Spleen (tissue), 11 donors: ENCODE measurements at regions not wholly inside any gene's neighbourhood (a gene's known extent, or its start where the extent isn't known, plus 50 kb on each side); places are given as distances from the start of the nearest gene placed in this dataset.

Experiments
- DNase-seq: peaks from one replicate; pipeline ENCODE4 v3.0.0-alpha.2; 2020
- H3K27ac ChIP-seq, 8 donors: fragments of 200-600 bp; sonication (generic) in 7 of 8; 1 replicate in 4 of 8; 2 replicates in 4 of 8; pipeline versions ENCODE4 v1.5.0 to v1.8.0; 2016 to 2021; ENCODE audit warnings: inconsistent platforms in 4 of 8, mild to moderate bottlenecking in 4 of 8, moderate library complexity in 1 of 8
- H3K27me3 ChIP-seq, 7 donors: fragments of 200-600 bp; sonication (generic) in 6 of 7; replicated peaks in 1 of 7; 1 replicate in 4 of 7; 2 replicates in 3 of 7; pipeline versions ENCODE4 v1.5.0 to v1.8.0; 2016 to 2021; ENCODE audit warnings: inconsistent platforms in 3 of 7, mild to moderate bottlenecking in 1 of 7
- H3K36me3 ChIP-seq, 6 donors: fragments of 200-600 bp; sonication (generic) in 5 of 6; 1 replicate in 4 of 6; 2 replicates in 2 of 6; pipeline versions ENCODE4 v1.5.0 to v1.8.0; 2016 to 2021; ENCODE audit warnings: inconsistent platforms in 2 of 6
- H3K4me1 ChIP-seq, 6 donors: fragments of 200-600 bp; sonication (generic) in 5 of 6; 1 replicate in 3 of 6; 2 replicates in 3 of 6; pipeline versions ENCODE4 v1.5.0 to v1.8.0; 2016 to 2021; ENCODE audit warnings: inconsistent platforms in 3 of 6
- H3K4me3 ChIP-seq, 8 donors: fragments of 200-600 bp; sonication (generic) in 7 of 8; 1 replicate in 4 of 8; 2 replicates in 4 of 8; pipeline versions ENCODE4 v1.5.0 to v1.8.0; 2016 to 2021; ENCODE audit warnings: inconsistent platforms in 4 of 8, mild to moderate bottlenecking in 4 of 8, moderate library complexity in 2 of 8
- H3K9me3 ChIP-seq, 8 donors: fragments of 200-600 bp; sonication (generic) in 7 of 8; 1 replicate in 4 of 8; 2 replicates in 4 of 8; pipeline versions ENCODE4 v1.5.0 to v1.8.0; 2016 to 2021; ENCODE audit warnings: inconsistent platforms in 4 of 8
- POLR2A ChIP-seq, 3 donors: fragments of 450-650 bp; IDR thresholded peaks; one replicate each; pipeline ENCODE4 v1.5.1; 2017; ENCODE audit warnings: antibody characterized with exemption in 3 of 3, mild to moderate bottlenecking in 1 of 3
- POLR2AphosphoS5 ChIP-seq, 3 donors: sonication (generic); formaldehyde crosslinking; IDR thresholded peaks; one replicate each; pipeline ENCODE4 v1.5.1; 2017; ENCODE audit warnings: antibody characterized with exemption in 3 of 3
- WGBS, 5 donors: extraction: QIAGEN DNeasy Blood & Tissue Kit in 3 of 5; methylation state at CpG; one replicate each; pipeline versions ENCODE4 v1.1.5 to v1.1.7; 2013 to 2018; 5-methylcytosine and 5-hydroxymethylcytosine counted together
- intact Hi-C: fragments of 100-400 bp; cut with DNase I; formaldehyde crosslinking; loops from one replicate; pipeline ENCODE4 v1.15.0; 2023; ENCODE audit warnings: low total_unique reads
- TF ChIP-seq, protein P1 (sequence below), 11 experiments: fragments of 200-600 bp in 7 of 11; fragments of 450-650 bp in 4 of 11; sonication (generic) in 4 of 11; IDR thresholded peaks in 8 of 11; conservative IDR thresholded peaks in 3 of 11; 1 replicate in 7 of 11; 2 replicates in 4 of 11; pipeline versions ENCODE4 v1.4.0 to v1.8.0; 2016 to 2021; ENCODE audit warnings: antibody characterized with exemption in 11 of 11, inconsistent platforms in 4 of 11, mild to moderate bottlenecking in 1 of 11
- donor health status: healthy with polysubstance abuse.
- donor health status: DM: no; HTN: no; CAD: no; lungs with moderate emphysema.
- donor health status: DM: no; HTN: no; CAD: no.
- donor health status: Bipolar disorder and iron deficiency.
- donor health status: healthy.
- donor health status: DM: no; HTN: no; CAD: no.
- donor health status: DM: yes; HTN: yes; CAD: no.

DNA sequence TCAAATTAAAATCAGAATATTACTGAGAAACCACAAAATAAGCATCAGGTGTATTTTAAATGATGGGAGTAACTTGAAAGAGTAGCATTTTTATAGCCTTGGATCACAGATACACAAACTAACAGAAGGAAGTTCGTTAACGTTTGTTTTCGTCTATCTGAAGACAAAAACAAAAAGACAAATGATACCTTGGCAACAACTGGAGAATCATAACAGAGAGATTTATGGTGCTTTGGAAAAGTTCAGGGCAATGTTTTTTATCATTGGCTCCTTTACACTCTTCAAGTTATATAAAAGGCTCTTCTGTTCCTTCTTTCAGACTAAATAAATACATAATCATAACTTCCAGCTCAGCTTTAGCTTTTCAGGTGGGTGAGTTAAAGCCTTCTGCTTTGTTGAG is 128.1 kb upstream of the VLDLR start:
- TF ChIP-seq POLR2A (IDR thresholded peaks at IDR 0.05) (no peak), POLR2AphosphoS5 (IDR thresholded peaks at IDR 0.05) (no peak)
- TF ChIP-seq, protein P1, sequence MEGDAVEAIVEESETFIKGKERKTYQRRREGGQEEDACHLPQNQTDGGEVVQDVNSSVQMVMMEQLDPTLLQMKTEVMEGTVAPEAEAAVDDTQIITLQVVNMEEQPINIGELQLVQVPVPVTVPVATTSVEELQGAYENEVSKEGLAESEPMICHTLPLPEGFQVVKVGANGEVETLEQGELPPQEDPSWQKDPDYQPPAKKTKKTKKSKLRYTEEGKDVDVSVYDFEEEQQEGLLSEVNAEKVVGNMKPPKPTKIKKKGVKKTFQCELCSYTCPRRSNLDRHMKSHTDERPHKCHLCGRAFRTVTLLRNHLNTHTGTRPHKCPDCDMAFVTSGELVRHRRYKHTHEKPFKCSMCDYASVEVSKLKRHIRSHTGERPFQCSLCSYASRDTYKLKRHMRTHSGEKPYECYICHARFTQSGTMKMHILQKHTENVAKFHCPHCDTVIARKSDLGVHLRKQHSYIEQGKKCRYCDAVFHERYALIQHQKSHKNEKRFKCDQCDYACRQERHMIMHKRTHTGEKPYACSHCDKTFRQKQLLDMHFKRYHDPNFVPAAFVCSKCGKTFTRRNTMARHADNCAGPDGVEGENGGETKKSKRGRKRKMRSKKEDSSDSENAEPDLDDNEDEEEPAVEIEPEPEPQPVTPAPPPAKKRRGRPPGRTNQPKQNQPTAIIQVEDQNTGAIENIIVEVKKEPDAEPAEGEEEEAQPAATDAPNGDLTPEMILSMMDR (IDR thresholded peaks at IDR 0.05 in 8 of 11, conservative IDR thresholded peaks at IDR 0.05 in 3 of 11): no peak
- Histone ChIP-seq H3K27me3 (no peaks in the 10 kb centered on the region), H3K27ac (no peak overlapping the region), H3K36me3 (no peaks in the 10 kb centered on the region), H3K9me3 (no peaks in the 10 kb centered on the region), H3K4me3 (no peak overlapping the region), H3K4me1 (no peaks in the 10 kb centered on the region)
- no peak for DNase-seq
- WGBS, 5 donors: 51 to 80% (median 70%) methylated on average over 3 of the region's 3 CpGs
- intact Hi-C loops: no loop called here

DNA sequence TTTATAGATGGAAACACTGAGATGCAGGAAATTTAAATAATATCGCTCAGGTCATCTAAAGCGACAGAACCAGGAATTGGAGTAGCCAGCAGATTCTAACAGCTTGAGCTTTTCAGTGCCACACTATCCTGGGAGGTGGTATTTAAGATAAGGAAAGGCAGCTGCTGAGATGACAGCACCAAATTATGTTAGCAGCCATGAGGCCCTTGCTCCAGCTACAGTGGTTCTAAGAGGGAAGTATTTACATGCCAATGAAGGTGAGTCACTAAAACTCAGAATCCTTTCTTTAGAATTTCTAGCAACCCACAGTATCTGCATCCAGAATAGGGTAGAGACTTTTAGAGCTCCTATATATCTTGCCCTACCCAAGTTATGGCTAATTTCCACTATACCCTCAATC is 127.0 kb upstream of the VLDLR start:
- peak overlapping the region in 1 of 8 donors; percentile 11 for H3K27ac ChIP-seq
- H3K36me3 ChIP-seq: no peaks in the 10 kb centered on the region
- H3K9me3 ChIP-seq: no peaks in the 10 kb centered on the region
- no peaks in the 10 kb centered on the region for H3K27me3 ChIP-seq
- intact Hi-C loops: no loop called here
- H3K4me1 ChIP-seq: no peaks in the 10 kb centered on the region
- no peak for DNase-seq
- H3K4me3 ChIP-seq: no peak overlapping the region
- peak in 1 of 3 donors; percentile 48 for TF ChIP-seq POLR2AphosphoS5 (IDR thresholded peaks at IDR 0.05)
- TF ChIP-seq, protein P1 (IDR thresholded peaks at IDR 0.05 in 8 of 11, conservative IDR thresholded peaks at IDR 0.05 in 3 of 11): no peak
- 69 to 97% (median 86%) methylated on average over 2 of the region's 2 CpGs for WGBS, 5 donors

DNA sequence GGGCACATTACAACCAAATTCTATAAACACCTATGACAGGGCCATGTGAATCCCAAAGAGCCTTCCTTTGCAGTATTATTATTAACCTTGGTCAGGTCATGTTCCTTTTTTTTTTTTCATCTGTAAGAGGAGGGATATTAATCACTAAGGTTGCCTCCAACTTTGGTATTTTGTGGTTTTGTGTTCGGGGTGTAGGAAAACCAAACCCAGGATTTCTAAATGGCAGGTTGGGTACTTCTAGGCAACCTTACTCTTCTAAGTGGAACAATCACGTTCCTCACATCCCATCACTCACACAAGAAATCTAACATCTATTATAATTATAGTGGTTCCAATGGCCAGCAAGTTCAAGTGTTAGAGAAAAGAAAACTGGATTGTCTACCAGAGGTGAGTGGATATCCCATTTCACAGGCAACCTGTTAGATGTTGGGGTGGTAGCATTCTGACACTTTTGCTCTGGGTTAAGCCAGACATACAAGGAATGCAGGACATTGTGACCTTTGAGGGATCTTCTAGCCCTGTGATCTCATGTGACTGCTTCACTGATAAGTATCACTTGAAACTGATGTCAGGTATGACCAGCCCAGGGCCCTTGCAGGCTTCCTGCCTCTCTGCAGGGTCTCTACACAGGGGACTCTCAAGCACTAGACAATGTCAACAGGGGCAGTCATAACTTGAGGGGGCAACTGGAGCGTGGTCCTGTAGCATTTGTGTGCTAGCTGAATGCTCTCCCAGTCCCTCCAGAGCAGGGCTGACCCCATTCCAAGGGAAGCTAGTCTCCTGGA is 126.2 kb upstream of the VLDLR start:
- no peaks in the 10 kb centered on the region for H3K9me3 ChIP-seq
- DNase-seq: no peak
- 62 to 72% (median 65%) methylated on average over 3 of the region's 3 CpGs for WGBS, 5 donors
- H3K36me3 ChIP-seq: no peaks in the 10 kb centered on the region
- no peak overlapping the region for H3K4me3 ChIP-seq
- H3K27ac ChIP-seq: no peak overlapping the region
- H3K4me1 ChIP-seq: no peaks in the 10 kb centered on the region
- TF ChIP-seq, protein P1 (IDR thresholded peaks at IDR 0.05 in 8 of 11, conservative IDR thresholded peaks at IDR 0.05 in 3 of 11): no peak
- TF ChIP-seq POLR2A (IDR thresholded peaks at IDR 0.05): no peak
- TF ChIP-seq POLR2AphosphoS5 (IDR thresholded peaks at IDR 0.05): no peak
- intact Hi-C loops: no loop called here
- no peaks in the 10 kb centered on the region for H3K27me3 ChIP-seq

DNA sequence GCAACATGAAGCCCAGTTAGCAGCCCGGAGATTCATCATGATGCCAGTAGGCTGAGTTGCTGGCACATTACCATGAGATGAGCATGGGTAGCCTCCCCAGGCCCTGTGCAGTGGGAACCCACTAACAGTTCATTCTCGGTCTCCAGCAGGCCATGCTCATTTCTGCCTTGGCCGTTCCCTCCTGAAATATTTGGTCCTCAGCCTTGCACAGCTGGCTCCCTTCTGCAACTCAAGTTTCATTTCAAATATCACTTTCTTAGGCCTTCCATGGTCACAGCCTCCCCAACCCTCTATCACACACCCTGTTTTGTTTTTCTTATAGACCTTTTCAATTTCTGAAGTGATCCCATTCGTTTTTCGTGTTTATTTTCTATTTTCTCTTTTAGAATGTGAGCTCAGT is 125.4 kb upstream of the VLDLR start:
- Histone ChIP-seq H3K36me3 (no peaks in the 10 kb centered on the region), H3K27me3 (no peaks in the 10 kb centered on the region), H3K4me3 (no peak overlapping the region), H3K4me1 (no peaks in the 10 kb centered on the region), H3K27ac (no peak overlapping the region), H3K9me3 (no peaks in the 10 kb centered on the region)
- TF ChIP-seq POLR2A (IDR thresholded peaks at IDR 0.05) (no peak), POLR2AphosphoS5 (IDR thresholded peaks at IDR 0.05) (no peak)
- TF ChIP-seq, protein P1 (IDR thresholded peaks at IDR 0.05 in 8 of 11, conservative IDR thresholded peaks at IDR 0.05 in 3 of 11): no peak
- no peak for DNase-seq
- intact Hi-C loops: no loop called here
- 72 to 90% (median 87%) methylated on average over 5 of the region's 5 CpGs for WGBS, 5 donors
